GM18498 (cell line): ENCODE measurements at regions not wholly inside any gene's neighbourhood (a gene's known extent, or its start where the extent isn't known, plus 50 kb on each side); places are given as distances from the start of the nearest gene placed in this dataset.
"Not testable (repeated sequence)": the region's sequence is repeated elsewhere in the genome, so short reads cannot be mapped to it uniquely, and the experiment has no call there.

Source experiments
- ATAC-seq: cut with Tn5 transposase; IDR thresholded peaks from one replicate; pipeline ENCODE4 v1.9.1; 2021; ENCODE audit warnings: mild to moderate bottlenecking, moderate library complexity; ENCODE audit not compliant: unreplicated experiment

DNA sequence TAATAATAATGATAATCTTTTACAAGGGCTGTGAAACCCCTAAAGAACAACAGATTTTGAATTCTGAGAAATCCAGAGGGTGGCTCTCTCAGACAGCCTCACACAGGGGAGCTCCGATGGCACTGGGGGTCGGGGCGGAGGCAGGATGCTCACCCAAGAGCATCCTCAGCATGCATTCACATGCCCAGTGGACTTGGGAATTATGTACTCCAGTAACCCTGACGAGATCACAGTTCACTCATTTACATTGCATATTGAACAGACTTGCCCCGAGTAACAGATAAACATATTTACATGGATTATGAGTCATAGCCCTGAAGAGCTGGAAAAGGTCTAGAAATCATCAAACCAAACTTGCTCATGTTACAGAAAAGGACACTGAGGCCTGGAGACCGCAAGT, 482.7 kb upstream of the JARID2 start:
- ATAC-seq = no peak

DNA sequence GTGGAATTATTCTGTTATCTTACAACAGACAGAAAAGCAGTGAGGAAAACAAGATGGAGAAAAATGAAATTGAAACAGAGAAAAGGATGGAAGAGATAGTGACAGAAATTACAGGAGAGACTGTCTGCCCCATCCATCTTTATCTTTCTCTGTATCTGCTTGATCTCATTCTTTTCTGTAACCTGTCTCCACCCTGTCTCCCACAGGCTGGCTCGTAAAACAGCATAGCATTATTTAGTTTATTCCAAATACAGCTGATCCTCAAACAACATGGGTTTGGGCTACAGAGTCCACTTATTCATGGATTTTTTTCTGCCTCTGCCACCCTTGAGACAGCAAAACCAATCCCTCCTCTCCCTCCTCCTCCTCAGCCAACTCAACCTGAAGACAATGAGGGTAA, 482.3 kb upstream of the JARID2 start:
- no peak for ATAC-seq

DNA sequence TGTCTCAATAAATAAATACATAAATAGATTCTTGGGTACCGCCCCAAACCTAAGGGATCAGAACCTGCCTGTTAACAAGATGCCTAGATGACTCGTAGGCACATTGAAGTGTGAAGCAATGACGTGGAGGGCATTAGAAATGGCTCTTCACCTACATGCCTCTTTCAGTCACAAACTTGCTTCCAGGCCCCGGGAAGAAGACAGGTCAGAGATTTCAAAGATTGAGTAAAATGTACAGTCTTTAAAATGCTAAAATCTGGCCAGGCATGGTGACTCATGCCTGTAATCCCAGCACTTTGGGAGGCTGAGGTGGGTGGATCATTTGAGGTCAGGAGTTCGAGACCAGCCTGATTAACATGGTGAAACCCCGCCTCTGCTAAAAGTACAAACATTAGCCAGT, 480.8 kb upstream of the JARID2 start:
- no peak for ATAC-seq

DNA sequence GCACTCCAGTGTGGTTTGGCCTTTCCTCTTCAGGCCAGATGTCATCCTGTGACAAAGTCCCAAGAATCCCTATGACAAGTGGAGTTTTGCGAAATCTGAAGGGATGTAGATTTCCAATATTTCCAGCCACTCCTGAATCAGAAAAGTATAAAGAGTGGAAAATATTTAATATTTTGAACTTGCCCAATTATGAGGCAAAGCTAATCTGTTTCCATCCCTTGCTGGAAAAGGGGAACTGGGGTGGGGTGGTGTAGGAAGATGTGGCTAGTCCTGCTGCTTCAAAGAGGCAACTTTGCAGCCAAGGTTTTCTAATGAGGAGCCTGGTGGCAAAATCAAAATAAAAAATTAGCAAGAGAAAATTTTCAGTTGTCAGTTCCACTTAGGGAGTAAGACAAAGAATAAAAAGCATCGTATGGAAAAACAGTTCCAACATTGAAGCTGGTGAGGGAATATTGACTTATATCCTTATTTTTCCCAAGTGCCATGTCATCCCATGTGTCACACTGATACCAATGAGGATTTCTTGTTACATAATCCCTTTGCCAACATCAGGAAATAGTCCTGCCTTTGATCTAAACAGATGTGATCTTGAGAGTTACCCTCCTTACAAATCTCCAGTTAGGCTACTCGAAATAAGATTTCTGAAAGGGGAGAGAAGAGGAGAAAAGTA, 480.0 kb upstream of the JARID2 start:
- no peak for ATAC-seq

DNA sequence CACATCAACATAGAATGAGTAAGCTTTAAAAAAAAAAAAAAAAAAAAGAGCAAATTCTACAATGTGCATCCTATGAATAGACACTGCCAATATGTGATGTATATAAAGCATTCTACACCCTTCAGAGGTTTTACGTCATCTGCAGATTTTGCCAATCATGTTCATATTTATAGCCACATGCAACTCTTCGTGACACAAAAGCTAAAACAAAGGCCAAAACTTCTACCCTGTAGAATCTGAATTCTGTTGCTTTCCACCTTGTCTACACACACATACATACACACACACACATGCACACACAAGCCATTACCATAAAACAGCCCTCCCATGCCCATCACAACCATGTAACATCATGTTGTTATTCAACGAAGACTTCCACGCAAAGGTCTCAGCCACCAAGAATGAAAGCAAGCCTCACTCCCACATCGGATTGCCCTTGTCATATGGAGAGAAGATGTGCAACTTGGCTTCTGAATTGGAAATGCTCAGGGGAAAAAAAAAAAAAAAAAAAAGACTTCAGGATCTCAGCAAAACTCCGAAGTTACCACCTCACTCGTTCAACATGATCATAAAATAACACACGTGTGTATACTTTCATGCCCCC, 479.4 kb upstream of the JARID2 start:
- ATAC-seq = no peak

DNA sequence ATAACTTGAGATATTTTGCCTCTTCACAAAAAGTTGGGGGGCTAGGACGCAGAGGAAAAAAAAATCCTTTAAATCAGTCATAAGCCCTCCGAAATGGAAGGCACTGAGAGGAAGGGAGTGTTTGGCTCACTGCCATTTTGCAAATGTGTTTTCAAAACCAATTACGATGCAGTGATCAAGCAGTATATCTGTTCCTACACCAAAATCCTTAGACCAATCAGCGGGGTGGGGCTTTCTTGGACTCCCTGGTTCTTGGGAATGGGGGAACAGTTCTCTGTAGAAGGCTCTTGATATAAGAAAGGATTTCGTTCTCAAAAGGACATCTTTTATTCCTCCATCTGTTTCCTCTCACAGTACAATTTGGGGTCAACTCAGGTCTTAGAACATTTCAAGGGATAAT, 478.6 kb upstream of the JARID2 start:
- no peak for ATAC-seq

DNA sequence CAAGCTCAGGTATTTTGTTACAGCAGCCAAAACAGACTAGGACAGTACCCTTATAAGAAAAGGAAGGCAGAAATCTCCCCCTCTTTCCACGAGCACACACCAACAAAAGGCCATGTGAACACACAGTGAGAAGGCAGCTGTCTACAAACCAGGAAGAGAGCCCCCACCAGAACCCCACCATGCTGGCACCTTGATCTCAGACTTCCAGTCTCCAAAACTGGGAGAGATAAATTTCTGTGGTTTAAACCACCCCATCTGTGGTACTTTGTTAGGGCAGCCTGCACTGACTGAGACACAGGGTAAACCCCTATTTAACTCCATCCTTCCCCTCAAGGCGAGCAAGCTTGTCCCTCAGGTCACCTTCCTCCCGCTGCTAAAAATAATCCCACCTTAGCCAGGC, 475.8 kb upstream of the JARID2 start:
- ATAC-seq = no peak

DNA sequence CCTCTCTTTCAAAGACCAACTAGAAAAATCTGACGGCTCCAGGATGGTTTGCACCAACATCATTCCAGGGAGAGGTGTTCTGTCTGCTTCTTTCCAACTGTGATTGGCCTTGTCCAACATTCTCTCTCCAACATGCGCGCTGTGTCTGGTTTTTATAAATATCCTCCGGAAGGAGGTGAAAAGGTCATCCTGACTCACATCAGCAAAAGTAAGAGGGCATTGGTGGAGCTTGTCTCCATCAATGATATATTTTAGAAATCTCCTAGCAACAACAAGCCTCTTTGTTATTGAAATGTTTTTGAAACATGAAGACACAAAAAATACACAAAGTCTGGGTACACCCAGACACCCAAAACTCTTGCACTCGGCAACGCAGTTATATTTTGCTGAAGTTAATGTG, 475.3 kb upstream of the JARID2 start:
- no peak for ATAC-seq

DNA sequence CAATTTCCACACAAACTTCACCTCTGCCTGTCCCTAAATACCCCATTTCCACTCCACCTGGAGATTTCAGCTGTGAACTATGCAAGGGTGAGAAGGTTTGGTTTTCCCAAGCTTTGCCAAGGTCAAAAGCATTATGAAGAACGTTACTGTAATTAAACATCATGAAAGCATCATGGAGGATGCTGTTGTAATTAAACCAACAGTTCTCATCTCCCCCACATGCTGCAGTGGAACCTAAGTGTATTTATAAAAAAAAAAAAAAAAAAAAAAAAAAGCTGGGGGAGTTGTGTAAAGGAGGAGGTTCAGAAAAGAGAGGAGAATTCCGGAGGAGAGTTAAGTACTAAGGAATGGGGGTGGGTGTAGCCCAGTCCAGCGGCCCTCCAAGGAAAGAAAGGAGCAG, 474.9 kb upstream of the JARID2 start:
- ATAC-seq = no peak

DNA sequence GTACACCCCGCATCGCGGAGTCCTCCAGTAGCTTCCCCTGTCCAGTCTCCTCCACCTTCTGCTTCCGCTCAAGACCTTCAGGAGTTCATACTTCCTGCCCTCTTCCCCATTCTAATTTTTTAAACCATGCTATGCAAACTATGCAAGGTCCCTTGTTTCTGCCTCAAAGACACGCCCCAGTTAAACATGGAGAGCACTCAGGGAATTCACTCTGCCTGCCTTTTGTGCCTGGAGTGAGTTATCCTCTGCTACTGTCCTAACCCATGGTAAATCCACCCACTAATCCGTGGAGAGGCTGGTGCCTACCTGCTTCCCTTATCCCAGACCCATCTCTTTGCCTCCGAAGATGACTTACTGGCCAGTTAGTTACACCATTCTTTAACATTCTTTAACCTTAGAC, 473.7 kb upstream of the JARID2 start:
- ATAC-seq = no peak

DNA sequence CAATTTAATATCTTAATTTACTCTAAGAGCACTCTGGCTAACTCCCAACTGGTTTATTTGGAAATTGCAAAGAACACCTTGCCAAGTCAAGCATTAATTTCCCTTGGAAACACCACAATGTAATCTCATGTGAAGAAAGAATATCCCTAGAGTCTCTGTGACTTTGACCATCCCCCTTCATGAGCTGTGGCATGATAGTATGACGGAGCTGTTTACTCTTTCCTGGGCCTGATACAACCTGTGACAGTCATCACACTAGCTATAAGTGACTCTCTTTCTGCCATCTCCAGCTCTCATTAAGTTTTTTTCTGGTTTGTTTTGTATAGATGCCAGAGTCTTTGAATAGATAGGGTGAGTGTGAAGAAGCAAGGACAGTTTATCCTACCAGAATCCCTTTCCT, 470.3 kb upstream of the JARID2 start:
- no peak for ATAC-seq

DNA sequence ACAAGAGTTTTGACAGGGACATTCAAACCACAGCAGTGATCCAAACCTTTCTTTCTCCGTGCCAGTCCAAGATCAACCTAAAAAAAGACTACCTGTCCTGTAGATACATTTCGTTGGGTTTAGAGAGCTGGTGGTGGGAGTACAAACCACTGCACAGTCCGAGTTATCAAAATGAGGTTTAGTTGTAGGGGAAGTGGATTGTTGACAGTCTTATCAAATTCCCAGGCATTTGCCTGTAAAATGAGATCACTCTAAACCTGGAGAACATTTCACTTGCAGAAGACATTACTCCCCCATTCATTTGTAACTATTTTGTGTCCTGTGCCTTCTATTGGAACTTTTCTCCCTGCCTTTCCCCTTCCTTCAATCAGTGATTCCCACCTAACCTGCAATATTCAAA, 469.6 kb upstream of the JARID2 start:
- no peak for ATAC-seq

DNA sequence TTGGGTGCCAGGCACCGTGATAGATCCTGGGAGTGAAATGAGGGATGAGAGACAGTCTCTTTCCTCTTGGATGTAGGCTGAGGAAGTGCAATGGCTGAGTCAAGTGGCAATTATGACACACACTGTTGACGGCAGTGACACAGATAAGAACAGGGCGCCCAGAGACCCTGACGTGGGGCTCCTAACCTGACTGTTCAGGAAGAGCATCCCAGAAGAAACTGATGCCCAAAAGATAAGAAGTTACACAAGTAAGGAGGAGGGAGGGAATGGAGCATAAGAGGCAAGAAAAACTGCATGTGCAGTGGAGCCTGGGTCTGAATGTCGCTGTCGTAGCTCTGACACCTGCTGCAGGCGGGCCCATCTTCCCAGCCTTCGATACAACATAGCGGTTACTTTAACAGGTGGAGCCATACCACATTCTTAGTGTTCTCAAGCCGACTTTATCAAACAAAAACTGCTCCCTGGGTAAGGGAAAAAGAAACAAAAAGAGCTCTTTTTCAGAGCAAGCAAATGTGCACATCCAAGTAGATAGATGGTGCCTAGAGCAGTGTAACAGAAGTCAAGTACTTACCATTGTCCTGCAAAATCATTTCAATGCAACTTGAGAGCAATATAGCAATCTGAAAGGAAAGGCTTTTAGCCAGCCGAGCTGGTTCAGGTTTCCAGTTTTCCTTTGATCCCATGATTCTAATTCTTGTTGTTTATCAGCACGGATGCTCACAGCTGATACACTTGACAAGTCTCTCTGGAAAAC, 463.9 kb upstream of the JARID2 start:
- ATAC-seq = no peak

DNA sequence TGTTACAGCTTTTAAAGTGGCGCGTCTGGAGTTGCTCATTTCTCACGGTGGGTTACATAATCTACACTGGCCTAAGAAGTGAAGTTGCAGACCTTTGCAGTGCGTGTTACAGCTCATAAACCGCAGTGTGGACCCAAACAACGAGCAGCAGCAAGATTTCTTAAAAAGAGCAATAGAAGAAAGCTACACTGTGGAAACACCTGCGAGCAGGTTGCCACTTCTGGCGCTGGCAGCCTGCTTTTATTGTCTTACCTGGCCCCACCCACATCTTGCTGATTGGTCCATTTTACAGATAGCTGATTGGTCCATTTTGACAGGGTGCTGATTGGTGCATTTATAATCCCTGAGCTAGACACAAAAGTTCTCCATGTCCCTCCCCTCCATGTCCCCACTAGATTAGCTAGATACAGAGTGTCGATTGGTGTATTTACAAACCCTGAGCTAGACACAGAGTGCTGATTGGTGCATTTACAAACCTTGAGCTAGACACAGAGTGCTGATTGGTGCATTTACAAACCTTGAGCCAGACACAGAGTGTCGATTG, 462.9 kb upstream of the JARID2 start:
- not testable (repeated sequence) for ATAC-seq

DNA sequence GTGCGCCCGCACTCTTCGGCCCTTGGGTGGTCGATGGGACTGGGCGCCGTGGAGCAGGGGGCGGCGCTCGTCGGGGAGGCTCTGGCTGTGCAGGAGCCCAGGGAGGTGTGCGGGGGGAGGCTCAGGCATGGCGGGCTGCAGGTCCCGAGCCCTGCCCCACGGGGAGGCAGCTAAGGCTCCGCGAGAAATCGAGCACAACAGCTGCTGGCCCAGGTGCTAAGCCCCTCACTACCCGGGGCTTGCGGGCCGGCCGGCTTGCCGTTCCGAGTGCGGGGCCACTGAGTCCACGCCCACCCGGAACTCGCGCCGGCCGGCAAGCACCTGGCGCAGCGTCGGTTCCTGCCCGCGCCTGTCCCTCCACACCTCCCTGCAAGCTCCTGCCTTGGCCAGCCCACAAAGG, 462.3 kb upstream of the JARID2 start:
- no peak for ATAC-seq

DNA sequence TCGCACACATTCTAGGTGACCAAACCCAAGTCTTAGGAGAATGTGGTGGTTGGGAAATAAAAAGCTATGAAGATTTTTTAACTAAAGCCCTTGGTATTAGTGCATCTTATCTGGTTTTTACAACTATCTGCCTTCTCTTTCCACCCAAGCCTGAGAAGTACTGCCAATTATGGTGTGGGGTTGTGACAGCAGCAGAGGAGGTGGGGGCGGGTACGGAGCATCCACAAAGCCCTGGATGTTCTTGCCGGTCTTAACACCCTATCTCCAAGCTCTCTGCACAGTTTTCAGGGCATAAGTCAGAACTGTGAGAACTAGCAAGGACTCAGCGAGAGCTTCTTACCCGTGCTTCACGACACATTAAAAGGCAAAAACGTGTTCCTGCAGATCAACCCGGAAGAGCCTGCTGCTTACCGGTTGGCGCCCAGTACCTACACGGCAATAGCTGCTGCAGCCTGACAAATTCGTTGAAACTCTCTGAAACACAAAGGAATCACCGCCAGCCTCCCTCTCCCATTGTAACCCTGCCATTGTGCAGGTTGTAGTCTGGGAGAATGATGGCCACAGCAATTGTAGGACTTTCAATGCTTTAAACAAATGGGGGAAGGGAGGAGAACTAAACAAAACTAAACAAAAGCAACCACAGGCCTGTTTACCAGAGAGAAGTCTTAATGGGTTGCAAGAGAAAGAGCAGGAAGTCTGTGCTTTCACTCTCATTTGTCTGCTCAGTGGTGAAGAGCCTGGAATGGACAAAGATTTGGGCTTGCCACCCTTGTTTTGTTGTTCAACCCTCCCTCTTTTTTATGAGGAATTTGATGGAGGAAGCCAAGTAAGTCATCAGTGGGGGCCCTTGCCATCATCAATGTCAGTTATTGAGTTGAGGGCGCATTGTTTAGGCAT, 461.0 kb upstream of the JARID2 start:
- no peak for ATAC-seq

DNA sequence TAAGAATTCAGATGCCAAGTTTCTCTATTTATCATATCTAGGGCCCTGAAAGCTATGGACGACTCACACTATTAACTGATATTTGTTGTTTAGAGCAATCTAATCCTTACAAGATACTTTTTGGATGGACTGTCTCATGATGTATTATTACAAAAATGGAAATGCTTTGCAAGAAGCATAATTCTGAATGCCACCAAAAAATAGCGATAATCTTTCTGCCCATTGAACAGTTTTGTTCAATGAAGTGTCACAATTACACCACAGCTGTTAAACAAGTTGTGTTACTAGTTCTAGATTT, 460.4 kb upstream of the JARID2 start:
- ATAC-seq = no peak

DNA sequence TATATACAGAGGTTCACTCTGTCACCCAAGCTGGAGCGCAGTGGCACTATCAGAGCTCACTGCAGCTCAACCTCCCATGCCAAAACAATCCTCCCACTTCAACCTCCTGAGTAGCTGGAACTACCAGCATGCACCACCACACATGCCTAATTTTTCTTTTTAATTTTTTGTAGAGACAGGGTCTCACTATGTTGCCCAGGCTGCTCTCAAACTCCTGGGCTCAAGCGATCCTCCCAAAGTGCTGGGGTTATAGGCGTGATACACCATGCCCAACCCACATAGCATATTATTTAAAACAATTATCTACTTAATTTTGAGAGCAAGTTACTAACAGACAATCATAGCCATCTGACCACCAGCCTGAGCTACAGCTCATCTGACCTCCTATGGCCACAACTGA, 459.9 kb upstream of the JARID2 start:
- no peak for ATAC-seq

DNA sequence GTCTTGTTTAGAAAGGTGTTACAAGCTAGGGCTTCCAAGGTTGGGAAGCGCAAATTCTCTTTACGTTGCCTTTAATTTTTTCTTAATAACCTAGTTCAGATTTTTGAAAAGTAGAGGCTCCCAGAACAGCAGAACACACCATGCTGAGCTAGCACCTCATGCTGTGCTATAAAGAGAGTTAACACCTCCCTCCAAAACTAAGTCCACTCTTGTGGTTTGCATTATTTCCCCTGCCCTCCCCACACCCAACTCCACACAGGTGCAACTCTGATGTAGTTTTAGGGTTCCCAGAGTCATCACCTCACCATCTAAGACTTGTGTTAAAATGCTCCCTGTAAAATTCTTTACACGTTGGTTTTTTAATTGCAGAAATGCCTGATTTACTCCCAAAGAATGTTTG, 459.4 kb upstream of the JARID2 start:
- ATAC-seq = no peak

DNA sequence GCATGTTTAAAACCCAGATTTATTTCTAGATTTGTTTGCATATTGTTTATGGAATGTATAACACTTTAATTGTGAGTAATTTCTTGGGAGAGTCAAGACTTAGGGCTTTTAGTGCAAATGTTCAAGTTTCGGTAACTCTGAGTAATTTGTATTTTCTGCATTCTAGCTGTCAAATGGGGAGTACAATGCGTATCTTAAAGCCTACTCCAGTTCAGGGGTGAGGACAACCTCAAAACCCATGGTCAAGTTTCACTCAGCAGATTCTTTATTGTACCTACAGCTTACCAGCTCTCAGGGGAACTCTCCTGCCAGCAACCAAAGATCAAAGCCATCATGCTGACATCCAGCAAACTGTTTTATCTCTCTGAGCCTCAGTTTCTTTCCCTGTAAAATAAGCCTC, 458.6 kb upstream of the JARID2 start:
- no peak for ATAC-seq

DNA sequence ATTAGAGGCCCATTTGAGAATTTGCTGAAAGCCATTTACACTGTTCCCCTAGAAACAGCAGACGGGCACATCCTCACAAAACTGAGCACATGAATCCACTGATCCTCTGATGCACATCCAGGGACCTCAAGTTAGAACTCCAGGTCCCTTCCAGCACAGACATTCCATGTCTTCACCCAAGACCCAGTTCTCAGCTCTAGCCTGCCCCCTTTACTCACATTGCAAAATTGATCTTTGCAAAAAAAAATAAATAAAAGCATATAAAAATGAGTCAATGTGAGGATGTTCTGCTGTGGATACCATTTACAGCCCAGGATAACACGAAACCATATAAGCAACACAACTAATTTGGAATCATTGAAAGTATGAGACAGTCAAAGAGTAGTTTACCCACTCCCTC, 458.2 kb upstream of the JARID2 start:
- no peak for ATAC-seq
